HG02938 (cell line): ENCODE measurements at regions not wholly inside any gene's neighbourhood (a gene's known extent, or its start where the extent isn't known, plus 50 kb on each side); places are given as distances from the start of the nearest gene placed in this dataset.

Experiments
- ATAC-seq: cut with Tn5 transposase; IDR thresholded peaks from one replicate; pipeline ENCODE4 v1.9.1; 2021; ENCODE audit warnings: mild to moderate bottlenecking, moderate library complexity; ENCODE audit not compliant: unreplicated experiment

DNA sequence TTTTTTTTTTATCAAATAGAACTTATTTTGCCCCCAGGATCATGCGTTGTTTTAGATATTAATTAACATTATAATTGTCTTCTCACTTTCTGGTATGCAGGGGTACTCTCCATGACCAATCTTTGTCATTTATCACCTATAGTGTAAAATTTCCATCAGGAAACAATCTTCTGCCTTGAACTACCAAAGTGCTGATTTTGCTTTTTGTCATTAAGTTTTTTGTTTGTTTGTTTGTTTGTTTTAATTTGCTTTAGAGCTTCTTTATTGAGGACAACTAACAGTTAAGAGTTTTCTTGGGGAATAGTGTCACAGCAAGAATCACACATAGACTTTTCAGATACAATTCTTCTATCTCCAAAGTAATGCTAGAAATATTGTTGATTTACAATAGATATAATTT is 171.2 kb upstream of the PRPS1L1 start:
- no peak for ATAC-seq

DNA sequence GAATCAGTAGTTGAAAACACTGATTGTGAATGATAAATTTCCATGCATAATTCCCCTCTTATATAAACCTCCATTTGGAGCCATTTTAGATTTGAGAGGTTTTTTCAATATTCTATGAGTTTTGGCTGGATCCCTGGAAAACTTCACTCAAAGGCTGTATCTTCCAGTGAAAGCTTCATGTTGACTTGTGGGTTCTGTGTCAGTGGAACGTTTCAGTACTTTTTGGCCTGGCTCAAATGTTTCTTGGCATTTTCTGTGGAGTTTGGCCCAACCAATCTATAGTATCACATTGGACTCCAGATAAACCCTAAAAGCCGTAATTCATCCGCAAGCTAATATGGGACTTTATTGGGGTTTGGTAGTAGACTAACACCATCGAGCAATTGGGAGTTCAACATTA is 172.6 kb upstream of the PRPS1L1 start:
- ATAC-seq: no peak

DNA sequence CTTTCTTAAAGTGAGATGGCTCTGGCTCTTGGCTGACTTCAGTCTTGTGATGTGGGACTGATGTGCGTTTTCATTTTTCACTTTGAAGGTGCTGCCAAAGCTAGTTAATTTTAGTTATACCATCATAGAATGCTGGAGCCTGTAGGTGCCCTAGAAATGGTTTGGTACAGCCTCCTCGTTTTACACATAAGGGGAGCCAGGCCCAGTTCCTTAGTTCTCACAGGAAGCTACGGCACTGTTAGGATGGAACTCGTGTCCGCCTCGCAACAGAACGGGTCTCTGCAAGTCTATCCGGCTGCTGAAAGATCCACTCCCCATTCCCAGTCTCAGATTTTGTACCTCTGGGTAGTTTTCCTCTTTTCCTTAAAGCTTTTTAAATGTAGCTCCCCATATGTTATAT is 173.2 kb upstream of the PRPS1L1 start:
- no peak for ATAC-seq

DNA sequence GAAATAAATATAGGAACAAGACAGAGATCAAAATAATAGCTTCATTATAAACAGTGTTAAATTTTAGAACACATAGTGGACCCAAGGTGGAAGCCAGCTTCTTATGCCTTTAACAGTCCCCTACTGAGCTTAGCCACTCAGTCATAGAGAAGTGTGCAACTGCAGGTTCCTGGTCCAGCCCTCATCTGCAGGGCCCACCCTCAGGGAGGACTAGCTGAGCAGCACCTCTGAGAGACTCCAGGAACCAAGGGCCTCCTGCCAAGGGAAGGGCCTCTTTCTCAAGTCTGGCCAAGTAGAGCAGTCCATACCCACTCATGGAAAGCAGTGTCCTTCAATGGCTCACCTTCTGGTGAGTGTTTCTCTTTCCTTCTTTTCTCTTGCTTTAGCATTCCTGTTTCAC is 173.7 kb upstream of the PRPS1L1 start:
- no peak for ATAC-seq

DNA sequence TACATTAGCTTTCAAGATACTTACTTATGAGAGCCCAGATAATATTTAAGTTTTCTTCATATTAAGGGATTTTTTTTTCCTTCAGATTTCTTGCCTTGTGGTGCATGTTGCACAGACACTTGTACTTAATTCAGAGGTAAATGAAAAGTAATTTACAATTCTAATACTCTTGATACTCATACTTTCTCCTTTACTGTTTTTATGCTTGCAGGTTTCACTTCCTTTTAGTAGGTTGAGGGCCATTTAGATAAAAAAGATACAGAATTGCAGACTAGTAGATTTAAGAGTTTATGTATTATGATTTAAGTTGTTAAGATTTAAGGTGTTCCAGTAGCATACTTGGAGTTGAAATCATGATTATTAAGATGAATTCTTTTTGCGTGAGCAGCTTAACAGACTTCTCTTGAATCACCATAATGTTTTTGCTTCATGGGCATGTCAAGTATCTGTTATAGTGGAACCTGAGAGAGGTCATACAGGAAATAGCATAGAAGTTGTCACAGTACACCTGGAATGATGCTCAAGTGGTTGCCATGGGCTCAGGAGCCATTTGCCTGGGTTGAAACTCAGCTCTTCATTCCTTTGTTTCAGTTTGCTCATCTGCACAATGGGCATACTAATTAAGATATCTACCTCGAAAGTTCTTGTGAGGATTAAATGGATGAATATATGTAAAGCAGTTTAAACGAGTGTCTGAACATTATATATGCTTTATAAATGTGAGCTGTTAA is 174.8 kb upstream of the PRPS1L1 start:
- ATAC-seq: peak; percentile 79

DNA sequence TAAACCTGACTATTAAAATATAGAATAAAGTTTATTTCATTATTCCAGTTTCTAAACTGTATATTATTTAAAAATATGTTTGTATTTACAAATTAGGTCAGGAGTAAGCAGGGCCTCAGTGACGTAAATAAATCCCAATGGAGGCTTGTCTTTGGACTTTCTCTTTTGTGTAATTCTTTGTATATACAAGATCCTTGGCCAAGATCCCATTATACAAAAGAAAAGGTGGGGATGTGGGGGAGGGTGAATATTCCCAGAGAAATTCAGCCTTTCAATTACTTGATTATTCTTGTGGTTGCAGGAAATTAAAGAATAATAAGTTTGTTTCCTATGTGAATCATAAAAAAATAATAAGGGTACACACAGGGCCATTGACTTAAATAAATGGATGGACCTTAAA is 178.7 kb upstream of the PRPS1L1 start:
- no peak for ATAC-seq

DNA sequence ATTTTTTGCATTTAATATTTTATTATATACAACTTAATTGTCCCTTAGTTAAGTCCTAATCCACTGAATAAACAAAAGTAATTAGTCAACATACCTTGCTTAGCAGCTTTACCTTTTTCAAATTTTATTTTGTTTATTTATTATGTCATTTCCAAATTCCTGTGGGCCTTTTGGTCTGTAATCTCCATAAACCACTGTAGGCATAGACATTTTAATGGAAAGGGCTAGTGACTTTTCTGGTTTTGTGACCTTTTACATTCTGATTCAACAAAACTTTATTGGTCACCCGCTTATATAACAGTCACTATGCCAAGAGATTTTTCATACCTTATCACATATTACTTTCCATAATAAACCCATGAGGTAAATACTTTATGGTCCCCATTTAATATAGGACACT is 181.3 kb upstream of the PRPS1L1 start:
- ATAC-seq: no peak

DNA sequence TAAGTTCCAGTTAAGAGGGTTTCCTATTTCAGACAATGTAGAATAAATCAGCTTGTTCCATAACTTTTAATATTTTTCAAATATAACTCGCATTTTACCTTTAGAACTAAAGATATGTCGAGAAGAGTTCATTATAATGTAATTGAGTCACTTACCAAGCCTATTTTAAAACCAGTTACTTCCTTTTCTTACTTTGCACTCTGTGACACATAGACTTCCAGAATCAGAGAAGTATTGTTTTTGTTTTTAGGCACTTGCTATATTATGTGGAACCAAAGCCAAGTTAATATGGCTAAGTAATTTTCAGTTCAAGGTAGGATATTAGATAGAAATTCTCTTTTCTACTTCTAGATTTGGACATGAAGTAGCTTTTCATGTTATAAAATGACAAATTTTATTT is 182.7 kb upstream of the PRPS1L1 start:
- no peak for ATAC-seq

DNA sequence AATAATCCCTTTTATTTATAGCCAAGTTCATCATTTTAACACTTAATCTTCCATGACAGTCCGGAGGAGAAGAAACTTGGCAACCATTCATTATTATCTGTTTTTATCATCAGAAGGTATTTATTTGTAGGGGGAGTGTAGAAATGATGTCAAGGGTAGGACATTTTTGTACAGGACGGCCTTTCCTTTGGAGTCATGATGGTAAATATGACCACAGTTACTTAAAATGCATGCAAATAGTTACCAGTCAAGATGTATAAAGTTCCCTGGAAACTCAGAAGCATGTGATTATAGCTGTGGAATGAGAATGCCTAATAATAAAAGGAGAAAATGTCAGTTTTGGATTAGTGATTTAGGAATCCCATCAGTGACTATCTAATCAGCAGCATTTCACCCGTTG is 183.1 kb upstream of the PRPS1L1 start:
- ATAC-seq: no peak

DNA sequence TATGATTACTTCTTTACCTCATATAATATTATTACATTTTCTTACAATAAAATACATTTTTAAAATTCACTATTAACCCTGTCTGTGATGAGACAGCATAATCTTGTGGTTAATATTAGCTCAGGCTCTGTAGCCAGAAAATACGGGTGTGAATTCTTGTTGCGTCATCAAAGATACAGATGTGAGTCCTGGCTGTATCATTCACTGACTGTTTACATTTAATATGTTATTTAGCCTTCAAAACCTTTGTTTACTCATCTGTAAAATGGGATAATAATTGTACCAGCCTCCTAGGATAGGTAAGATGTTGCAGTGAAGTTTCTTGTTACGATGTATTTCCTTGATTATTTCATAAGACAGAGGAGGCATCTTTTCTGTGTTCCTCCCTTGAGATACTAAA is 184.7 kb upstream of the PRPS1L1 start:
- no peak for ATAC-seq

DNA sequence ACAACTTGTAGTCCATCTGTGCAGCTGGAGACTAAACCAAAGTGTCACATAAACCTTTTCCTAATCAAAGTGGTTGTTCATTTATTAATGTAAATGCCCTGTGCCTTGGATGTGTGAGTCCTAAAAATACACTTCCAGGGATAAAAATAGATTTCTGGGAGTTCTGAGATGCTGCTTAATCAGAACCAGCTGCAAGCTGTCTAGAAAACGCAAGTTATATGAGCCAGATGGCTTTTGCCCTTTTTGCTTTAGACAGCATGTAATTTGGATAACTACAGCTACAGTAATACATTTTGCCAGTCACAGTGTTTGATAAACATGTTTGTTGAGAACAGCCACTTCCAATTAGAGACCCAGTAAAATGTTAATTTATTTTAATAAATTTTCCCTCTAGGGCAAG is 185.1 kb upstream of the PRPS1L1 start:
- no peak for ATAC-seq

DNA sequence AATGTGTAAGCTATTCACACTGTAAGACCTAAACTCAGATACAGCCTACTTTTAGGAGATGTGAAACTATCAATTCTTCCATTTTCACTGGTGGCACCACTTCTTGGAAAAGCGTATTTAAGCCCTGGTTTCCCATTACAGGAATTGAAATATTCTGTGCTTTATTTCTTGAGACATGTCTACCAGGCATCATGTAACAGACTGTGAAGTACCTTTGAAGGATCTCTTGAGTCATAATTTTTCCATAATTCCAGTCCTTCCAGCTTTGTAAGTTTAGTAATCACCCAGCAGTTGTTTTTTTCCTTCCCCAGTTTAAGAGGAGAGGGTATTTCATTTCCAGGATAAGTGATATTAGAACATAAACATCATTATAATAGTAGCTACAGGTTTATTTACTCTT is 186.0 kb upstream of the PRPS1L1 start:
- no peak for ATAC-seq

DNA sequence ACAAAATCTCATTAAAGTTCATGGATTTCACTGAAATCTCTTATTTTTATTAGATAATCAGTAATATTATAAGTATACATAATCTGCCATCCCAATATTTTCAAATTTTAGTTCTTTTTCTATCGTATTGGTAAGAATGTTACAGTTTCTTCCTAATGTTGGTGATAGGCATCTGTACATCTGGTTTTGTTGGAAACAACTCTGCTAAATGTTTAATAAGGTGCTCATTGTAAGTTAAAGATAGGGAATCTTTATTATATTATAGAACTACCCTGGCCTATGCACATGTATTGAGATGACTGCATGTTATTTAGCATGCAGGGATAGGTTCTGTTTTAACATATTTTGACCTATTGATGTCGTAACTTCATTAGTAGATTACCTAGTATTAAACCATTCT is 188.6 kb upstream of the PRPS1L1 start:
- no peak for ATAC-seq

DNA sequence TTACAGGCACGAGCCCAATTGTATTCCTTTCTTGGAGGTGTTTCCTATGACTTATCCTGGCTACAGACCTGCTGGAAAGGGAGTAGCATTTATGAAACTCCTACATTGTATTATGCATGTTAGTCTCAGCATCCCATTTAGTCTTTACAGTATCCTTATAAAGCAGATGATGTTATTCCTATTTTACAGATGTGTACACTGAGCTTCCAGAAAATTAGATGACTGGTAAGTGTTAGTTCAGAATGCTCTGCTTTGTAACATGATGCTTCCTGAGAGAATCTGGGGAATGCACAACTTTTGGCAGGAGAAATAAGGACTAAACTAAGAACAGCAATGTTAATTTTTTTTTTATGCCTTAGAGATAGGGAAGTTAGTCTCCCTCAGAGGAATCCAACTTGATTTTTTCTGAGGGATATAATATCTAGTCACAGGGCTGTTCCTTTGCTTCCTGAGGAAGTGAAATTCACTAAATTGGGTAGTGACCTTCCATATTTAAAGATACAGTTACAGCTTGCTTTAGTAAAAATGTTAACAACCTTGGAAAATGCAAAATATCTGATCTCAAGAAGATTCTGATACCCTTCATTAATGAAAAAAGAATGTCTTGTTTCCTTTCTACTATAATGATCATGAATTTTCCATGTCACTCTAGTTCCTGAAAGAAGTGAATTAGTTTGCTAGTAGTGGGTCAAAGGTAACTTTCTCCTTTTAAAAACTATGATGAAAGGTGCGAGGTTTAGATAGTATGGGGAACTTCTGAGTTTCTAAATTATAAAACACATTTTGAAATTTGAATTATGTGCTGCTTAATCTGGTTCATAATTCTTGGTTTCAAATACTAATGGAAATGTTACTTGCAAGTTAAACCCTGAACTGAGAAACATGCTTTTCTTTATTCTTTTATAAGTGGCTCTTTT is 194.0 kb upstream of the PRPS1L1 start:
- no peak for ATAC-seq

DNA sequence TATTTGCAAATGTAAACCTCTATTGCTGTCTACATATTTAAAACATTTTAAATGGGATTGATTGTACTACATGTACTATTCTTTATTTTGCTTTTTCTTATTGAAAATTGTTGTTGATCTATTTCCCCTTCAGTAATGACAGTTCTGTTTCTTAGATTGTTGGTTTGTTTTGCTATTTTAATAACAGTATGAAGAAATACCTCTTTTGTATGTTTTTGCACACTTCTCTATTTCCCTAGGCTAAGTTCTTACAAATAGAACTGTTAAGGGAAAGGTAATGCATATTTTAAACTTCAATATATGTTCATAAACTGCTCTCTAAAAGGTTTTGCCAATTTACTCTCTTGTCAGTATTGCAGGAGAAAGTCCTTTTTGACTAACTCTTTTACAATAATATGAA is 195.0 kb upstream of the PRPS1L1 start:
- ATAC-seq: no peak

DNA sequence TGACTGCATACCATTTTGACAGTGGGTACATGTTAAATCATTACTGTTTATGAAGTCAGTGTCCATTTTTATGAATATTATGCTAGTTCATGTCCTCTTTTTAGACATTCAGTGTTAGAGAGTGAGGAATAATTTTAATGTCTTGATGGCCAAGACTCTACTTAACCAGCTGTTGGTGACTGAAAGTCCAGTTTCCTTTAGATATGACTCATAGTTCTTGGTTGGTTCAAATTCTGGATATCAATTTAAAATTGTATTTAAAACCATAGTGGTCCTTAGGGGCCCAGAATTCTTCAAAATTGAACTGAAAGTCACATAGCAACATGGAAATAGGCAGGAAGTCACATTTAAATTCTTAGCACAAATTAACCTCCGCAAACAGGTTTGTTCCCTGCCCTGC is 196.5 kb upstream of the PRPS1L1 start:
- ATAC-seq: no peak

DNA sequence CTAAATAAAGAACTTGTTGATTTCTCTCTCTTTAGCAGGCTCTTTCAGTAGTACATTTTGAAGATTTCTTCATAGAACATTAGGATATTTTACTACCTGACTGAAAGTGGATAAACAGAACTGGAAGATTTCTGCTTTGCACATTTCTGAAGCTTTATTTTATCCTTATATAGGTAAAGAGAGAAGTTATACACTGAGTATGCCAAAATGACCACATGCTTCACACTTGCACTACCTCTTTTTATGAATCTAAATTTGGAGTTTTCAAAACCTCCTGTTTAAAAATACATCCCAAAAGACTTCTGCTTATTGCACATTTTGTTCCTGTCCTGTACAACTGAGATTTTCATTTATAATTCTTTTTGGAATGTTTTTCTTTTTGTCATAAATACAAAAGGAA is 197.4 kb upstream of the PRPS1L1 start:
- ATAC-seq: no peak

DNA sequence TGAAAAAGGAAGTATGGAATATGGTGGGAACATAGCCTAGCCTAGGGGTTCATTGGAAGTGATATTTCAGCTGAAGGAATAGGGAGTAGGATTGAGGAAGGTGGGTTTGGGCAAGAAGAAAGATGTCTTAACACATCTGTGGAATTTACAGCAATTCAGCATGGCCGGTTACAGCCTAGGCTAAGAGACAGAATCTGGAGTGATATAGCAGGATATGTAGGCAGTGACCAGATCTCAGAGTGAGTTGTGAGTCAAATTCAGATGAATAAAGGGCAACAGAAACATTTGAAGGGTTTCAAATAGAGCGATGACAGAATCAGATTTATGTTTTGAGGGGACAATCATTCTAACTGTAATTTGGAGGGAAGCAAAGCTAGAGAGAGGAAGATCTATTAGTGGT is 199.0 kb upstream of the PRPS1L1 start:
- no peak for ATAC-seq

DNA sequence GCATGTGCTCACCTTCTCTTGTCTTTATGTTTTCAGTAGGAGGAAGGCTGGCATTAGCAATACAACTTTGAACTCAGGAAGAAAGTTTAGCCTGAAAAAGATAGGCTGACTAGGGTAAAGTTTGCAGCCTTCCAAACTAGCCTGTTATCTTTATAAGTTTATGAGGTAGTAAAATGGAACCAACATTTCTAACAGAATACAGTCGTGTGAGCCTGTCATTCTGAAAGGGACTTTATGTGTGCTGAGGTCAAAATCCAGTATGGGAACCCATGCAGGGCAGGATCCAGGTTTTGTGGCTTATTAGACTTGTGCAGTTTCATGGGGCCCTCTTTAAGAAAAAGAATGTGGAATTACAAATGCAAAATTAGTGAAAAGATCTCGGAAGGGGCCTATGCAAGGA is 201.0 kb upstream of the PRPS1L1 start:
- ATAC-seq: no peak

DNA sequence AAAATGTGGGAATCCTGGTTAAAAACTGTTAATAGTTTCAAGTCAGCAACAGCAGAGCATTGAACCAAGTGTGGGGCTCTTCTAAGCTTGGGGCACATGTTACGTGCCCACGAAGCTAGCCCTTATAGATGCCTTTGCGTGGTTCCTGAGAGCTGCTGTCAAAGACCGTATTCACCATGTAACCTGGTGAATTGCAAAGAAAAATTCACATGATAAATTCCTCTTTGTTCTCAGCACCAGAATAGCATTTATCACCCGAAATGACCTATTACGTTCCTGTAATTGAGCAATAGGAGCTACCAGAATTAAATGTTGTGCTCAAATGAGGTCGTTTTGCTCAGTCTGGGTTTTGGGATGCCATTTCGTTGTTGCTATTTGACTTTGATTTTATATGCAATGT is 202.6 kb upstream of the PRPS1L1 start:
- ATAC-seq: no peak

DNA sequence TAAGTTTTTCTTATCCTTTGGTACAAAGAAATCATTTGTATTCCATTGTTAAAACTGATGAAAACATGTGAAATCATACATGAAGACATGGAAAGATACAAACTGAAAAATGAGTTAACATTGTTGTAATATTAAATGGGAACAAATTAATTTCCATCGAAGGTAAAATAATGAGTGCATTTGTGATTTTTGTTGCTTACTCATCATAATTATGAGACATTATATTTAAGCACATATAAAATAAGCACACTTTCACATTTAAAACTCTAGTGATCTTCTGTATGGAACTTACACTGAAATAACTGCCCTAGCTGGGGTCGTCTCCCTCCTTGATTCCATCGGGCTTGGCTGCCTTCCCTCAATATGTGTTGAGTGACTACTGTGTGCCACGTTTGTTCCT is 204.2 kb upstream of the PRPS1L1 start:
- ATAC-seq: no peak

DNA sequence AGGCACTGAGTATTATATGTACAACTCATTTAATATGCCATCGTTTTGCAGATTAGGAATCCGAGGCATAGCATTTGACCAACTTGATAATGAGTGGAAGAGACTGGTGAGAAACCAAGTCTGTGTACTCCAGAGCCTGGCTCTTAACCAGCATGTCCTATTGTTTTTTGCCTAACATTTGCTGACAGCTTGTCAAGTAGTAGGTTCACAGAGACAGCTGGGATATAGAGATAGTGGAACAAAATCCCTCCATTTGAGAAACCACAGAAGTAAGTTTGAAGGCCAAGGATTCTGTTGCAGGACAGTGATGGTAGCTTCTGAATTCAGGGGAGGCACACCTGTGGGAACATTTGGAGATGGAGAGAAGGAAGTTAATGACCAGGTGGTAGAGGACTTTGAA is 206.9 kb upstream of the PRPS1L1 start:
- ATAC-seq: no peak
